ENCODE measurements at regions not wholly inside any gene's neighbourhood (a gene's known extent, or its start where the extent isn't known, plus 50 kb on each side); places are given as distances from the start of the nearest gene placed in this dataset.

- no peaks in the 10 kb centered on the region for H3K79me2 ChIP-seq (replicated peaks; ENCODE audit: insufficient read depth, low read length)
- H3K4me3 ChIP-seq (ENCODE audit: low read length): no peak overlapping the region
- no peaks in the 10 kb centered on the region for H3K36me3 ChIP-seq (ENCODE audit: insufficient read depth, low read length)
- H3F3A ChIP-seq (ENCODE audit: insufficient read depth, low read length, poor library complexity, severe bottlenecking): no peaks in the 10 kb centered on the region
- H4K20me1 ChIP-seq (ENCODE audit: insufficient read depth): no peaks in the 10 kb centered on the region
- H3K9me2 ChIP-seq (ENCODE audit: insufficient read depth, low read length): no peaks in the 10 kb centered on the region
- H3K27me3 ChIP-seq (ENCODE audit: insufficient read depth, low read depth, low read length): no peaks in the 10 kb centered on the region
- H3K4me2 ChIP-seq (ENCODE audit: low read length): no peak overlapping the region
- no peaks in the 10 kb centered on the region for H3K9me3 ChIP-seq (ENCODE audit: low read length)
- H3K27ac ChIP-seq (ENCODE audit: low read length): no peak overlapping the region
- no peak for TF ChIP-seq TAF1 (IDR thresholded peaks at IDR 0.05; ENCODE audit: low read depth)
- TF ChIP-seq RAD21 (conservative IDR thresholded peaks at IDR 0.05): no peak
- no peak for TF ChIP-seq MXI1 (conservative IDR thresholded peaks at IDR 0.05; ENCODE audit: poor library complexity, severe bottlenecking)
- no peak for TF ChIP-seq REST (IDR thresholded peaks at IDR 0.05; ENCODE audit: borderline replicate concordance)
- no peak for TF ChIP-seq SMC3 (conservative IDR thresholded peaks at IDR 0.05; ENCODE audit: poor library complexity)
- no peak for TF ChIP-seq EZH2 (IDR thresholded peaks at IDR 0.05; ENCODE audit: borderline replicate concordance, insufficient read depth, low read length, poor library complexity, severe bottlenecking)
- TF ChIP-seq EP300 (conservative IDR thresholded peaks at IDR 0.05; ENCODE audit: poor library complexity, severe bottlenecking): no peak
- TF ChIP-seq POLR2AphosphoS5 (IDR thresholded peaks at IDR 0.05): no peak
- no peak for TF ChIP-seq CTCF (IDR thresholded peaks at IDR 0.05; ENCODE audit: poor library complexity, severe bottlenecking)
- H2AFZ ChIP-seq (ENCODE audit: low read depth, low read length): no peak overlapping the region
- no peak overlapping the region for H3K9ac ChIP-seq (ENCODE audit: low read length)
Measured at GRCh38 chr2:219726916-219727315, 99.5 kb downstream of the SLC4A3 start.

GRCh38 chr2:219727771-219728429 lies 100.5 kb downstream of the SLC4A3 start:
- H4K20me1 ChIP-seq (ENCODE audit: insufficient read depth): no peaks in the 10 kb centered on the region
- H2AFZ ChIP-seq (ENCODE audit: low read depth, low read length): no peak overlapping the region
- H3K4me3 ChIP-seq (ENCODE audit: low read length): no peak overlapping the region
- H3K9me3 ChIP-seq (ENCODE audit: low read length): no peaks in the 10 kb centered on the region
- H3K9me2 ChIP-seq (ENCODE audit: insufficient read depth, low read length): no peaks in the 10 kb centered on the region
- TF ChIP-seq CTCF (IDR thresholded peaks at IDR 0.05; ENCODE audit: poor library complexity, severe bottlenecking): no peak
- no peak for TF ChIP-seq MXI1 (conservative IDR thresholded peaks at IDR 0.05; ENCODE audit: poor library complexity, severe bottlenecking)
- no peak for TF ChIP-seq RAD21 (conservative IDR thresholded peaks at IDR 0.05)
- no peak for TF ChIP-seq EZH2 (IDR thresholded peaks at IDR 0.05; ENCODE audit: borderline replicate concordance, insufficient read depth, low read length, poor library complexity, severe bottlenecking)
- H3K4me2 ChIP-seq (ENCODE audit: low read length): no peak overlapping the region
- H3K9ac ChIP-seq (ENCODE audit: low read length): no peak overlapping the region
- no peaks in the 10 kb centered on the region for H3K27me3 ChIP-seq (ENCODE audit: insufficient read depth, low read depth, low read length)
- no peaks in the 10 kb centered on the region for H3K36me3 ChIP-seq (ENCODE audit: insufficient read depth, low read length)
- no peak overlapping the region for H3K27ac ChIP-seq (ENCODE audit: low read length)
- H3K79me2 ChIP-seq (replicated peaks; ENCODE audit: insufficient read depth, low read length): no peaks in the 10 kb centered on the region
- H3F3A ChIP-seq (ENCODE audit: insufficient read depth, low read length, poor library complexity, severe bottlenecking): no peaks in the 10 kb centered on the region
